ENCODE measurements at regions not wholly inside any gene's neighbourhood (a gene's known extent, or its start where the extent isn't known, plus 50 kb on each side); places are given as distances from the start of the nearest gene placed in this dataset.

DNA sequence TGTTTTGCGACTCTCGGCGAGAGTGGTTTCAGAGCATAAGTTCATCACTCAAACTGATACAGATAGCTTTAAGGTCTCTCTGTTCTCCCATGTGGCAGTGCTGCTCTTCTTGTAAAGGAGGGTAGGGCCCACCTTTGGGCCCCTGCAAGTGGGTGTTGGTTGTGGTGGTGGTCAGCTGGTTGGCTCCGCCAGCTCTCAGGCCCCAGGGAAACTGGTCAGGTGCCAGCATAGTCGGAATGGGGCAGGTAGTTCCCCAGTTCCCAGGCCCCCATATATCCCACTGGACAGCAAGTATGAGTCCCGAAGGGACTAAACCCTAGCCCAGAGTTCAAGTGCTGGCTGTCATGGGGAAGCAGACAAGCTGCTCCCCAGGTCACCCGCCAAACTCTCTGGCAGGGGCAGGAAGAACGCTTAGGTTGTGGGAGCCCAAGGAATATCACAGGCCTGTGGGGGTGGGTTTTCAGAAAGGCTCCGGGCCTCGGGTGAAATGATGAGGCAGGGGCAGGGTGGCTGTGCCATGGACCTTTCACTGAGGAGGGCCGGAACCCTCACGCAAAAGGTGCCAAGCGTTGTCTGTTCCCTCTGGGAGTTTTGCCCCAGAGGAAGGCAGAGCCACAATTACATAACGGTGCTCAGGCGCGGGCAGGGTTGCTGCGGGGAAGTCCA lies 185.1 kb downstream of the EFHB start:
- H3K9me3 ChIP-seq (replicated peaks; ENCODE audit: control insufficient read depth, insufficient read depth, low read length) = no peaks in the 10 kb centered on the region
- H3K4me3 ChIP-seq = no peak overlapping the region
- no peaks in the 10 kb centered on the region for H3K36me3 ChIP-seq (ENCODE audit: control insufficient read depth in 2 of 2, insufficient read depth in 2 of 2, low read length in 1 of 2)
- no TSS peak for BruUV-seq (replicated peaks)
- no peaks in the 10 kb centered on the region for H3K79me2 ChIP-seq (ENCODE audit: control insufficient read depth, insufficient read depth, low read length)
- no peaks in the 10 kb centered on the region for H3K4me1 ChIP-seq (ENCODE audit: control insufficient read depth, insufficient read depth, low read length)
- ChIA-PET CTCF (no interaction called here), RAD21 (ENCODE audit: unreplicated experiment) (no interaction called here), POLR2A (no interaction called here), SMC1A (ENCODE audit: uncharacterized antibody, unreplicated experiment) (no interaction called here)
- intact Hi-C loops (cut with micrococcal nuclease; ENCODE audit: unreplicated experiment) = no loop called here
- WGBS (ENCODE audit: insufficient coverage, insufficient replicate concordance, low lambda C conversion rate, missing lambda C conversion rate) = 62% methylated on average over 16 of the region's 17 CpGs
- no peak overlapping the region for H2AFZ ChIP-seq (ENCODE audit: control insufficient read depth, low read depth, low read length)
- in situ Hi-C loops (cut with MboI) = no loop called here
- FAIRE-seq (no peak), ATAC-seq (no peak), DNase-seq (ENCODE audit: low read depth, low spot score) (no peak)
- TF ChIP-seq TCF3 (IDR thresholded peaks at IDR 0.05; ENCODE audit: borderline replicate concordance, insufficient read depth, low read depth, low read length) = no peak
- TF ChIP-seq TARDBP (IDR thresholded peaks at IDR 0.05; ENCODE audit: borderline replicate concordance) = no peak
- TF ChIP-seq CEBPB (IDR thresholded peaks at IDR 0.05; ENCODE audit: borderline replicate concordance in 1 of 2, low read depth in 2 of 2, low read length in 2 of 2) = no peak
- TF ChIP-seq NBN (IDR thresholded peaks at IDR 0.05) = no peak
- TF ChIP-seq SMARCA5 (IDR thresholded peaks at IDR 0.05) = no peak
- TF ChIP-seq POLR2AphosphoS2 (IDR thresholded peaks at IDR 0.05; ENCODE audit: low read depth, low read length) = no peak
- TF ChIP-seq FOS (IDR thresholded peaks at IDR 0.05; ENCODE audit: borderline replicate concordance, extremely low read depth, insufficient read length) = no peak
- no peak for TF ChIP-seq MYB (IDR thresholded peaks at IDR 0.05; ENCODE audit: borderline replicate concordance, low read depth, low read length)
- TF ChIP-seq RELA (IDR thresholded peaks at IDR 0.05; ENCODE audit: borderline replicate concordance, partially characterized antibody) = no peak
- TF ChIP-seq RBBP5 (conservative IDR thresholded peaks at IDR 0.05) = no peak
- TF ChIP-seq CHD4 (IDR thresholded peaks at IDR 0.05) = no peak
- TF ChIP-seq ZBED1 (IDR thresholded peaks at IDR 0.05; ENCODE audit: borderline replicate concordance) = no peak
- no peak for TF ChIP-seq NR2C2 (IDR thresholded peaks at IDR 0.05; ENCODE audit: borderline replicate concordance, control insufficient read depth, insufficient read length, low read depth)
- no peak for TF ChIP-seq TCF12 (IDR thresholded peaks at IDR 0.05; ENCODE audit: low read depth, low read length)
- TF ChIP-seq, protein P1, sequence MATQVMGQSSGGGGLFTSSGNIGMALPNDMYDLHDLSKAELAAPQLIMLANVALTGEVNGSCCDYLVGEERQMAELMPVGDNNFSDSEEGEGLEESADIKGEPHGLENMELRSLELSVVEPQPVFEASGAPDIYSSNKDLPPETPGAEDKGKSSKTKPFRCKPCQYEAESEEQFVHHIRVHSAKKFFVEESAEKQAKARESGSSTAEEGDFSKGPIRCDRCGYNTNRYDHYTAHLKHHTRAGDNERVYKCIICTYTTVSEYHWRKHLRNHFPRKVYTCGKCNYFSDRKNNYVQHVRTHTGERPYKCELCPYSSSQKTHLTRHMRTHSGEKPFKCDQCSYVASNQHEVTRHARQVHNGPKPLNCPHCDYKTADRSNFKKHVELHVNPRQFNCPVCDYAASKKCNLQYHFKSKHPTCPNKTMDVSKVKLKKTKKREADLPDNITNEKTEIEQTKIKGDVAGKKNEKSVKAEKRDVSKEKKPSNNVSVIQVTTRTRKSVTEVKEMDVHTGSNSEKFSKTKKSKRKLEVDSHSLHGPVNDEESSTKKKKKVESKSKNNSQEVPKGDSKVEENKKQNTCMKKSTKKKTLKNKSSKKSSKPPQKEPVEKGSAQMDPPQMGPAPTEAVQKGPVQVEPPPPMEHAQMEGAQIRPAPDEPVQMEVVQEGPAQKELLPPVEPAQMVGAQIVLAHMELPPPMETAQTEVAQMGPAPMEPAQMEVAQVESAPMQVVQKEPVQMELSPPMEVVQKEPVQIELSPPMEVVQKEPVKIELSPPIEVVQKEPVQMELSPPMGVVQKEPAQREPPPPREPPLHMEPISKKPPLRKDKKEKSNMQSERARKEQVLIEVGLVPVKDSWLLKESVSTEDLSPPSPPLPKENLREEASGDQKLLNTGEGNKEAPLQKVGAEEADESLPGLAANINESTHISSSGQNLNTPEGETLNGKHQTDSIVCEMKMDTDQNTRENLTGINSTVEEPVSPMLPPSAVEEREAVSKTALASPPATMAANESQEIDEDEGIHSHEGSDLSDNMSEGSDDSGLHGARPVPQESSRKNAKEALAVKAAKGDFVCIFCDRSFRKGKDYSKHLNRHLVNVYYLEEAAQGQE (IDR thresholded peaks at IDR 0.05; ENCODE audit: low read depth, low read length) = no peak
- no peak overlapping the region for H3K27ac ChIP-seq (ENCODE audit: control insufficient read depth, insufficient read depth)
- no peak overlapping the region for H3K9ac ChIP-seq (ENCODE audit: control insufficient read depth, insufficient read depth, low read length)
- no peaks in the 10 kb centered on the region for H4K20me1 ChIP-seq (ENCODE audit: control insufficient read depth, insufficient read depth)
- H3K4me2 ChIP-seq (ENCODE audit: control insufficient read depth, insufficient read depth) = no peak overlapping the region
- H3K27me3 ChIP-seq (replicated peaks in 1 of 2; ENCODE audit: control insufficient read depth in 2 of 2, insufficient read depth in 2 of 2, low read length in 1 of 2) = no peaks in the 10 kb centered on the region
